K562 (cell line): ENCODE measurements at regions not wholly inside any gene's neighbourhood (a gene's known extent, or its start where the extent isn't known, plus 50 kb on each side); places are given as distances from the start of the nearest gene placed in this dataset.
"Not testable (repeated sequence)": the region's sequence is repeated elsewhere in the genome, so short reads cannot be mapped to it uniquely, and the experiment has no call there.

ENCODE experiments used
- ATAC-seq: fragments of 200-7000 bp; cut with Tn5 transposase; 3 replicates; pipeline ENCODE4 v1.9.1; 2020; ENCODE audit warnings: moderate library complexity
- BruUV-seq: library from RNA; stranded (reverse); fragments of 400-500 nt; replicated peaks from 2 replicates; lab custom pipeline; 2021; lab: Mats Ljungman, UMichigan
- CTCF ChIA-PET: fragments of 300-600 bp; formaldehyde crosslinking; extraction: SDS; loops from one replicate; lab custom pipeline; 2021; ENCODE audit warnings: low intra/inter-chr PET ratio; lab: Yijun Ruan, JAX
- POLR2A ChIA-PET: fragments of 300-600, 350-650 bp; sonication (Branson Sonifier 250); formaldehyde crosslinking; extraction: SDS; loops from one replicate; lab custom pipeline; 2021; ENCODE audit warnings: antibody characterized with exemption, inconsistent platforms; lab: Yijun Ruan, JAX
- DNase-seq, 4 experiments: peaks; one replicate each; pipeline versions ENCODE4 v3.0.0 to v3.0.0-alpha.2; 2011 to 2018; ENCODE audit warnings: low spot score in 3 of 4, mixed read lengths in 3 of 4; ENCODE audit errors: extremely low read depth in 1 of 4
- FAIRE-seq: peaks from 2 replicates; lab custom pipeline; 2011; peaks lifted over from hg19 to GRCh38; lab: Jason Lieb, UNC
- H2AFZ ChIP-seq: 2 replicates; pipeline ENCODE4 v1.6.0; 2011; ENCODE audit warnings: low read depth, low read length, control low read depth, inconsistent platforms
- H3K27ac ChIP-seq: fragments of 200-600 bp; 3 replicates; pipeline ENCODE4 v1.8.0; 2011; ENCODE audit warnings: low read depth, mild to moderate bottlenecking, control low read depth, inconsistent platforms, low read length, moderate library complexity, mixed read lengths; ENCODE audit errors: extremely low read depth
- H3K27me3 ChIP-seq, 2 experiments: fragments of 300-600 bp in 1 of 2; 2 replicates in 1 of 2; 3 replicates in 1 of 2; pipeline versions ENCODE4 v1.6.0 to v1.8.0; 2011; ENCODE audit warnings: inconsistent platforms in 2 of 2, low read length in 2 of 2, mild to moderate bottlenecking in 1 of 2, mixed read lengths in 1 of 2, moderate library complexity in 1 of 2; ENCODE audit not compliant: control insufficient read depth in 2 of 2, insufficient read depth in 2 of 2
- H3K36me3 ChIP-seq: fragments of 300-600 bp; 3 replicates; pipeline ENCODE4 v1.8.0; 2011; ENCODE audit warnings: mild to moderate bottlenecking, low read length, inconsistent platforms; ENCODE audit not compliant: control insufficient read depth, insufficient read depth
- H3K4me1 ChIP-seq, 2 experiments: fragments of 200-600 bp in 1 of 2; replicated peaks in 1 of 2; 2 replicates in 1 of 2; 3 replicates in 1 of 2; pipeline versions ENCODE4 v1.5.1 to v1.8.0; 2011; ENCODE audit warnings: inconsistent platforms in 2 of 2, low read length in 2 of 2, mild to moderate bottlenecking in 1 of 2, mixed read lengths in 1 of 2, moderate library complexity in 1 of 2; ENCODE audit not compliant: control insufficient read depth in 2 of 2, insufficient read depth in 2 of 2
- H3K4me2 ChIP-seq: 2 replicates; pipeline ENCODE4 v1.6.1; 2011; ENCODE audit warnings: low read length, control low read depth, inconsistent platforms, mixed read lengths; ENCODE audit not compliant: insufficient read depth
- H3K4me3 ChIP-seq: fragments of 200-600 bp; sonication (generic), shearing (Covaris generic); 2 replicates; pipeline ENCODE4 v1.5.1; 2016; ENCODE audit warnings: control low read depth, inconsistent platforms
- H3K79me2 ChIP-seq: fragments of 200-600 bp; 3 replicates; pipeline ENCODE4 v1.8.0; 2011; ENCODE audit warnings: low read length, inconsistent platforms; ENCODE audit not compliant: control insufficient read depth, insufficient read depth
- H3K9ac ChIP-seq, 2 experiments: 2 replicates each; pipeline versions ENCODE4 v1.6.0 to v1.6.1; 2011; ENCODE audit warnings: low read depth in 2 of 2, low read length in 2 of 2, control low read depth in 1 of 2, inconsistent platforms in 1 of 2, mild to moderate bottlenecking in 1 of 2, mixed read lengths in 1 of 2; ENCODE audit not compliant: insufficient read depth in 1 of 2
- H3K9me1 ChIP-seq: one replicate; pipeline ENCODE4 v1.6.0; 2011; ENCODE audit warnings: inconsistent platforms, mild to moderate bottlenecking, low read length, moderate library complexity; ENCODE audit not compliant: control insufficient read depth, insufficient read depth
- H3K9me3 ChIP-seq: replicated peaks from 2 replicates; pipeline ENCODE4 v1.5.1; 2011; ENCODE audit warnings: low read depth, low read length, inconsistent platforms; ENCODE audit not compliant: control insufficient read depth, insufficient read depth
- H4K20me1 ChIP-seq: replicated peaks from 2 replicates; pipeline ENCODE4 v1.6.1; 2011; ENCODE audit warnings: low read length, inconsistent platforms, mixed read lengths; ENCODE audit not compliant: control insufficient read depth, insufficient read depth
- CBX5 ChIP-seq: IDR thresholded peaks from 2 replicates; pipeline ENCODE4 v1.6.1; 2014; ENCODE audit warnings: low read depth, borderline replicate concordance
- ESRRB ChIP-seq: fragments of 250-450 bp; sonication (Bioruptor Pico); IDR thresholded peaks from 2 replicates; pipeline ENCODE4 v1.5.0; 2020; ENCODE audit warnings: mild to moderate bottlenecking, moderate library complexity, borderline replicate concordance
- KAT7 ChIP-seq: sonication (generic); formaldehyde crosslinking; IDR thresholded peaks from 2 replicates; pipeline ENCODE4 v1.8.0; 2022; ENCODE audit warnings: missing genetic modification reagents, mild to moderate bottlenecking, borderline replicate concordance
- WGBS: fragments of 100-300 bp; shearing (Covaris generic); methylation state at CpG from one replicate; pipeline ENCODE4 v1.1.6; 2016; ENCODE audit warnings: low coverage, mixed read lengths; ENCODE audit not compliant: insufficient coverage; ENCODE audit errors: missing lambda C conversion rate; 5-methylcytosine and 5-hydroxymethylcytosine counted together
- in situ Hi-C: fragments of 300-500 bp; cut with MboI; formaldehyde crosslinking; loops from 4 replicates; pipeline ENCODE4 v1.15.0; 2018; ENCODE audit warnings: inconsistent platforms, mixed read lengths
- intact Hi-C: fragments of 100-400 bp; cut with micrococcal nuclease; formaldehyde crosslinking; loops from 2 replicates; pipeline ENCODE4 v1.14.2; 2022
- TF ChIP-seq, protein P1 (sequence below): sonication (generic); formaldehyde crosslinking; IDR thresholded peaks from 2 replicates; pipeline ENCODE4 v1.8.0; 2022; ENCODE audit warnings: missing genetic modification reagents, mild to moderate bottlenecking, borderline replicate concordance

DNA sequence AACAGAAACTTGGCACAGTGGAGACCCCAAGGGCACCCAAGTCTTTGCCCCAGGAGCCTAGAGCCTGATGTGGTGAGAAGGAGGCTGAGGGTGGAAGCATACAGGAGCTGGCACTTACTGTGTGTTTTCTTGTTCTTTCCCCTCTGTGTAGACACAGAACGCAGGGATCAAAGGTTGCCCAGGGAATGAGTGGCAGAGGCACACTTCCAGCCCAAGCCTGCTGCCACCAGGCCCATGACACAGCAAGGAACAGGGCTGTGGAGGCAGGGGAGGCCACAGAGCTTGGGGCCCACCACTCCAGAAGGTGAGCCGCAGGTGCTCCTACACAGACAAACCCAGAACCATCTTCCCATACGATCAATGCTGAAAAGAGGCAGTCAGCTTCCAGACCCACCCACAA, 73.9 kb upstream of the S1PR3 start:
- WGBS = 4% methylated on average over 3 of the region's 3 CpGs
- Histone ChIP-seq H3K4me3 (no peak overlapping the region), H3K9me1 (no peaks in the 10 kb centered on the region), H3K4me2 (no peak overlapping the region), H4K20me1 (no peaks in the 10 kb centered on the region), H3K9me3 (no peaks in the 10 kb centered on the region), H3K27ac (no peak overlapping the region), H3K4me1 (no peaks in the 10 kb centered on the region), H3K79me2 (no peaks in the 10 kb centered on the region), H3K27me3 (no peaks in the 10 kb centered on the region), H2AFZ (no peak overlapping the region), H3K36me3 (no peaks in the 10 kb centered on the region), H3K9ac (no peak overlapping the region)
- intact Hi-C loops (no loop called here), in situ Hi-C loops (no loop called here)
- POLR2A ChIA-PET = no interaction called here
- FAIRE-seq (no peak), ATAC-seq (no peak), DNase-seq (no peak)
- TF ChIP-seq KAT7 (CRISPR knock-in tag) (no peak), ESRRB (CRISPR knock-in tag) (no peak)
- TF ChIP-seq, protein P1, sequence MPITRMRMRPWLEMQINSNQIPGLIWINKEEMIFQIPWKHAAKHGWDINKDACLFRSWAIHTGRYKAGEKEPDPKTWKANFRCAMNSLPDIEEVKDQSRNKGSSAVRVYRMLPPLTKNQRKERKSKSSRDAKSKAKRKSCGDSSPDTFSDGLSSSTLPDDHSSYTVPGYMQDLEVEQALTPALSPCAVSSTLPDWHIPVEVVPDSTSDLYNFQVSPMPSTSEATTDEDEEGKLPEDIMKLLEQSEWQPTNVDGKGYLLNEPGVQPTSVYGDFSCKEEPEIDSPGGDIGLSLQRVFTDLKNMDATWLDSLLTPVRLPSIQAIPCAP (CRISPR knock-in tag) = no peak
- no TSS peak for BruUV-seq
- CTCF ChIA-PET = no interaction called here

DNA sequence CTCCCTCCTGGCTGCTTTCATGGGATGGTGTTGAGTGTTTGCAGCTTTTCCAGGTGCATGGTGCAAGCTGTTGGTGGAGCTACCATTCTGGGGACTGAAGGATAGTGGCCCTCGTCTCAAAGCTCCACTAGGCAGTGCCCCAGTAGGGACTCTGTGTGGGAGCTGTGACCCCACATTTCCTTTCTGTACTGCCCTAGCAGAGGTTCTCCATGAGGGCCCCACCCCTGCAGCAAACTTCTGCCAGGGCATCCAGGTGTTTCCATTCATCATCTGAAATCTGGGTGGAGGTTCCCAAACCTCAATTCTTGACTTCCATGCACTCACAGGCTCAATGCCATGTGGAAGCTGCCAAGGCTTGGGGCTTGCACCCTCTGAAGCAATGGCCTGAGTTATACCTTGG, 72.7 kb upstream of the S1PR3 start:
- H3K27me3 ChIP-seq, ATAC-seq, in situ Hi-C loops, H4K20me1 ChIP-seq, H3K36me3 ChIP-seq, H2AFZ ChIP-seq, BruUV-seq, H3K27ac ChIP-seq, H3K4me3 ChIP-seq, POLR2A ChIA-PET, DNase-seq, intact Hi-C loops, H3K9me3 ChIP-seq, H3K9ac ChIP-seq, H3K4me2 ChIP-seq: not testable (repeated sequence)
- 0 out of 2 replicates have a peak, but pooled peaks have one; percentile 67 for TF ChIP-seq CBX5
- TF ChIP-seq, all 486 proteins: peak for 1; not testable (repeated sequence) for 485
- H3K9me1 ChIP-seq, H3K79me2 ChIP-seq, FAIRE-seq, H3K4me1 ChIP-seq, CTCF ChIA-PET: not testable (repeated sequence)
- WGBS = no CpG with 5 or more reads among the region's 1 CpG
